Right atrium auricular region (tissue), 2 donors: ENCODE measurements at regions not wholly inside any gene's neighbourhood (a gene's known extent, or its start where the extent isn't known, plus 50 kb on each side); places are given as distances from the start of the nearest gene placed in this dataset.

Experiments
- DNase-seq: peaks from one replicate; pipeline ENCODE4 v3.0.0-alpha.2; 2019; ENCODE audit warnings: low spot score
- H3K27ac ChIP-seq, 2 donors: fragments of 200-600 bp; sonication (generic); 1 replicate in 1 of 2; 2 replicates in 1 of 2; pipeline ENCODE4 v1.5.1; 2016 to 2019
- H3K27me3 ChIP-seq, 2 donors: fragments of 200-600 bp; sonication (generic); one replicate each; pipeline versions ENCODE4 v1.5.1 to v1.6.0; 2017 to 2019
- H3K36me3 ChIP-seq: fragments of 200-600 bp; sonication (generic); one replicate; pipeline ENCODE4 v1.5.1; 2016
- H3K4me1 ChIP-seq, 2 donors: fragments of 200-600 bp; sonication (generic); one replicate each; pipeline versions ENCODE4 v1.5.1 to v1.6.0; 2017 to 2019
- H3K4me3 ChIP-seq, 2 donors: fragments of 200-600 bp; sonication (generic); 1 replicate in 1 of 2; 2 replicates in 1 of 2; pipeline ENCODE4 v1.5.1; 2017 to 2019; ENCODE audit warnings: mild to moderate bottlenecking in 1 of 2, moderate library complexity in 1 of 2
- H3K9me3 ChIP-seq, 2 donors: fragments of 200-600 bp; sonication (generic); one replicate each; pipeline ENCODE4 v1.5.1; 2019
- CTCF ChIP-seq, 2 donors: fragments of 200-600 bp; sonication (generic); IDR thresholded peaks; one replicate each; pipeline ENCODE4 v1.5.1; 2019; ENCODE audit warnings: antibody characterized with exemption in 2 of 2

- Histone ChIP-seq H3K27me3 (no peaks in the 10 kb centered on the region), H3K36me3 (no peaks in the 10 kb centered on the region), H3K4me1 (no peaks in the 10 kb centered on the region), H3K9me3 (no peaks in the 10 kb centered on the region), H3K4me3 (no peak overlapping the region), H3K27ac (no peak overlapping the region)
- DNase-seq = no peak
- no peak for TF ChIP-seq CTCF (IDR thresholded peaks at IDR 0.05)
Observed at GRCh38 chr6:137290601-137291261, 71.5 kb upstream of the IFNGR1 start.

- H3K4me1 ChIP-seq = no peaks in the 10 kb centered on the region
- no peaks in the 10 kb centered on the region for H3K36me3 ChIP-seq
- no peak for TF ChIP-seq CTCF (IDR thresholded peaks at IDR 0.05)
- no peaks in the 10 kb centered on the region for H3K27me3 ChIP-seq
- H3K9me3 ChIP-seq = no peaks in the 10 kb centered on the region
- DNase-seq = no peak
- no peak overlapping the region for H3K4me3 ChIP-seq
- H3K27ac ChIP-seq = no peak overlapping the region
Observed at GRCh38 chr6:137286916-137287315, 67.7 kb upstream of the IFNGR1 start.

DNA sequence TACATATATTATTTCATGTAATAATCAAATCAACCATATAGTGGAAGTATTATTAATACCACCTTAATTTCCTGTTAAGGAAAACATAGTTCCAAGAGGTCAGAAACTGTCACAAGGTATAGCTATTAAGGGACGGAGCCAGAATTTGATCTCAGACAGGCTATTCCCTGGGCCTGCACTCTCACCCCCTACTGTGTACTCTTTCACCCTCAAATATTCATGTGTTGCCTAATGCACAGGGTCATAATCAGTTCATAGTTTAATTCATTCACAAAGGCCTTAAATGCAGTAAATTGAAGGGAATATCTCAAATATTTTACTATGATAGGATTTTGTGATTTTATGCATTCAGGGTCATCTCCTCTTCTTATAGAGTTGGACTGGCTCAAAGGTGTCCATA, 67.2 kb upstream of the IFNGR1 start:
- no peak overlapping the region for H3K27ac ChIP-seq
- DNase-seq = no peak
- no peaks in the 10 kb centered on the region for H3K9me3 ChIP-seq
- no peak overlapping the region for H3K4me3 ChIP-seq
- H3K27me3 ChIP-seq = no peaks in the 10 kb centered on the region
- H3K36me3 ChIP-seq = no peaks in the 10 kb centered on the region
- no peaks in the 10 kb centered on the region for H3K4me1 ChIP-seq
- no peak for TF ChIP-seq CTCF (IDR thresholded peaks at IDR 0.05)

GRCh38 chr6:137284811-137285110, 65.6 kb upstream of the IFNGR1 start:
- Histone ChIP-seq H3K4me3 (no peak overlapping the region), H3K4me1 (no peaks in the 10 kb centered on the region), H3K27me3 (no peaks in the 10 kb centered on the region), H3K9me3 (no peaks in the 10 kb centered on the region), H3K36me3 (no peaks in the 10 kb centered on the region), H3K27ac (no peak overlapping the region)
- no peak for DNase-seq
- TF ChIP-seq CTCF (IDR thresholded peaks at IDR 0.05) = no peak

DNA sequence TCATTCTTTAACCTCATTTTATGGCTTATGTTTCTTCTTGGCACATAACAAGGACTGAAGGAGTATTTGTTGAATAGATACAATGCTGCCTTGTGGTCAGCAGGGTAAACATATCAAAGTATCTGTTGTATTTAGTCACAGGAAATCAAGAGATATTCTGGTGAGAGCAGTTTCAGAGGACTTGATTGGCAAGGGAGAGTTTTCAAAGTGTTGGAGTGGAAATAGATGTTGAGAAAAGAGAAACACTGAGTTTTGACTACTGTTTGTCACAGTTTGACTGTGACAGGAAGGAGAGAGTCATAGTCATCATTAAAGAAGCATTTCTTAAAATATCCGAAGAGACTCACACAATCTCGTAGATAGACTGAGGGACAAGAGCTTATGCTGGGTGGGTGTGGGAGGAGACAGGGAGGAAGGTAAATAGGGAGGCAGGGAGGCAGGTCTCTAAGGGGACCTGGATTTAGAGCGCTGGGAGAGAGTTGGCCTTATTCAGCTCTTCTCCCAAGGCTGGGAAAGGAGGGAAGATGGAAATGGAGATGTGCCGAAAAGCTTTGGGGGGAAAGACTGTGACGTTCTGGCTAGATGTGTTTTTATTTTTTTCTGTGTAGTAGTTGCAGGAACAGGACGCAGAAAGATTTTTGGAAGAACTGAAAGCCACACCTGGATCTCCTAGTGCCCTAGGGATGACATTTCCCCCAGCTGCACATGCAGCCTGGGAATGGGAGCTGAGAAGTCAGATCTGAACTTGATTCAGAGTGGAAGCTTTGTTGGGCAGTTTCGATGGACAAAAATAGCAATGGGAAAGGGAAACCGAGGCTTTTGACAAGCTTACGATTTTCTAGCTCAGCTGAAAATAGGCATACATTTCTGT, 65.0 kb upstream of the IFNGR1 start:
- TF ChIP-seq CTCF (IDR thresholded peaks at IDR 0.05) = no peak

More for the DNA sequence above, 65.0 kb upstream of the IFNGR1 start:
- Histone ChIP-seq H3K4me3 (no peak overlapping the region), H3K27ac (no peak overlapping the region), H3K4me1 (no peaks in the 10 kb centered on the region), H3K27me3 (no peaks in the 10 kb centered on the region), H3K9me3 (no peaks in the 10 kb centered on the region), H3K36me3 (no peaks in the 10 kb centered on the region)
- no peak for DNase-seq
